ENCODE measurements at regions not wholly inside any gene's neighbourhood (a gene's known extent, or its start where the extent isn't known, plus 50 kb on each side); places are given as distances from the start of the nearest gene placed in this dataset.

DNA sequence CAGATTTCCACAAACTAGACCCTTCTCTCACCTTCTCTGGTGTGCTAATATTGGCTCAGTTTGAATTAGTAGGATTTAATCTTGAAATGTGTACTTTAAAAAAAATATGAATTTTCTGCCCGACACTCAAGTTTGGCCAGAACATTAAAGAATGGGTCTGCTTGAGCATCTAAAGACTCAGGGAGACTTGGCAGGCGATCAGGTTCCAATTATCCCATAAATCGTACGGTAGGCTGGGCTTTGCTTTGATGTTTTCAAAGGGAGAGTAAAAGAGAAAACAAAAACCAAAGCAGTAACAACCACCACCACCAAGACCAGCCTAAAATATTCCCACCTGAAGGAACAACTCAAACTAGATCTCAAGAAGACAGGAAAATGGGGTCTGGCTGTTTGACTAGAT is 230.8 kb downstream of the EBLN2 start:
- TF ChIP-seq EZH2 (IDR thresholded peaks at IDR 0.05) (no peak), EZH2phosphoT487 (IDR thresholded peaks at IDR 0.05) (no peak)
- TF ChIP-seq, protein P1, sequence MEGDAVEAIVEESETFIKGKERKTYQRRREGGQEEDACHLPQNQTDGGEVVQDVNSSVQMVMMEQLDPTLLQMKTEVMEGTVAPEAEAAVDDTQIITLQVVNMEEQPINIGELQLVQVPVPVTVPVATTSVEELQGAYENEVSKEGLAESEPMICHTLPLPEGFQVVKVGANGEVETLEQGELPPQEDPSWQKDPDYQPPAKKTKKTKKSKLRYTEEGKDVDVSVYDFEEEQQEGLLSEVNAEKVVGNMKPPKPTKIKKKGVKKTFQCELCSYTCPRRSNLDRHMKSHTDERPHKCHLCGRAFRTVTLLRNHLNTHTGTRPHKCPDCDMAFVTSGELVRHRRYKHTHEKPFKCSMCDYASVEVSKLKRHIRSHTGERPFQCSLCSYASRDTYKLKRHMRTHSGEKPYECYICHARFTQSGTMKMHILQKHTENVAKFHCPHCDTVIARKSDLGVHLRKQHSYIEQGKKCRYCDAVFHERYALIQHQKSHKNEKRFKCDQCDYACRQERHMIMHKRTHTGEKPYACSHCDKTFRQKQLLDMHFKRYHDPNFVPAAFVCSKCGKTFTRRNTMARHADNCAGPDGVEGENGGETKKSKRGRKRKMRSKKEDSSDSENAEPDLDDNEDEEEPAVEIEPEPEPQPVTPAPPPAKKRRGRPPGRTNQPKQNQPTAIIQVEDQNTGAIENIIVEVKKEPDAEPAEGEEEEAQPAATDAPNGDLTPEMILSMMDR (IDR thresholded peaks at IDR 0.05), result no peak

Data from neural progenitor cell (in vitro differentiated cells).